HT1080 (cell line): ENCODE measurements at regions not wholly inside any gene's neighbourhood (a gene's known extent, or its start where the extent isn't known, plus 50 kb on each side); places are given as distances from the start of the nearest gene placed in this dataset.
A peak's percentile ranks its signal among the peaks of the same experiment; 100 is the strongest.
"Not testable (repeated sequence)": the region's sequence is repeated elsewhere in the genome, so short reads cannot be mapped to it uniquely, and the experiment has no call there.

ENCODE experiments used
- DNase-seq: peaks from one replicate; pipeline ENCODE4 v3.0.0-alpha.2; 2015; ENCODE audit warnings: low read depth

GRCh38 chrX:155819966-155820491 is 61.1 kb upstream of the VAMP7 start:
- DNase-seq = peak; percentile 61

GRCh38 chrX:155819525-155819924 is 61.6 kb upstream of the VAMP7 start:
- no peak for DNase-seq

- DNase-seq = not testable (repeated sequence)
These were observed 66.8 kb upstream of the VAMP7 start for GRCh38 chrX:155814391-155814790.

- DNase-seq = no peak
These were observed 101.3 kb upstream of the VAMP7 start for GRCh38 chrX:155779831-155780230.

- DNase-seq = no peak
These were observed 102.1 kb upstream of the VAMP7 start for GRCh38 chrX:155778844-155779553.

GRCh38 chrX:155774387-155774786 is 106.8 kb upstream of the VAMP7 start:
- DNase-seq = no peak

- DNase-seq = no peak
These were observed 113.0 kb upstream of the VAMP7 start for GRCh38 chrX:155767876-155768769.

- DNase-seq = peak; percentile 65
These were observed 113.9 kb upstream of the VAMP7 start for GRCh38 chrX:155767051-155767875.

- DNase-seq = no peak
These were observed 114.8 kb upstream of the VAMP7 start for GRCh38 chrX:155766321-155766720.

- no peak for DNase-seq
These were observed 120.0 kb upstream of the VAMP7 start for GRCh38 chrX:155761185-155761584.

- no peak for DNase-seq
These were observed 123.9 kb upstream of the VAMP7 start for GRCh38 chrX:155757046-155757759.

- DNase-seq = no peak
These were observed 125.3 kb upstream of the VAMP7 start for GRCh38 chrX:155755706-155756337.

- no peak for DNase-seq
These were observed 130.0 kb upstream of the VAMP7 start for GRCh38 chrX:155751131-155751530.

GRCh38 chrX:155747520-155747919 is 133.6 kb upstream of the VAMP7 start:
- DNase-seq = peak; percentile 30

- peak; percentile 50 for DNase-seq
These were observed 133.0 kb upstream of the TMLHE start for GRCh38 chrX:155745792-155746191.

GRCh38 chrX:155744534-155744933 is 131.8 kb upstream of the TMLHE start:
- no peak for DNase-seq

GRCh38 chrX:155728335-155728734 is 115.6 kb upstream of the TMLHE start:
- DNase-seq = not testable (repeated sequence)

- no peak for DNase-seq
These were observed 106.3 kb upstream of the TMLHE start for GRCh38 chrX:155718972-155719586.

GRCh38 chrX:155715141-155715540 is 102.4 kb upstream of the TMLHE start:
- no peak for DNase-seq

GRCh38 chrX:155695419-155695818 is 82.7 kb upstream of the TMLHE start:
- DNase-seq = no peak
